B cell (primary cell): ENCODE measurements at regions not wholly inside any gene's neighbourhood (a gene's known extent, or its start where the extent isn't known, plus 50 kb on each side); places are given as distances from the start of the nearest gene placed in this dataset.

ENCODE experiments used
- ATAC-seq: fragments of 200-7000 bp; cut with Tn5 transposase; one replicate; pipeline ENCODE4 v1.10.0; 2021; ENCODE audit warnings: low read depth, mild to moderate bottlenecking, moderate number of reproducible peaks, moderate library complexity
- CTCF ChIA-PET: fragments of 350-600 bp; sonication (Branson Sonifier 250); formaldehyde crosslinking; loops from one replicate; lab custom pipeline; 2021; ENCODE audit warnings: antibody characterized with exemption, inconsistent platforms; lab: Charles Lee
- POLR2A ChIA-PET: fragments of 350-600 bp; sonication (Branson Sonifier 250); formaldehyde crosslinking; loops from one replicate; lab custom pipeline; 2021; ENCODE audit warnings: antibody characterized with exemption; lab: Charles Lee
- DNase-seq: peaks from one replicate; pipeline ENCODE4 v3.0.0; 2013
- H2AFZ ChIP-seq: 2 replicates; pipeline ENCODE4 v1.6.1; 2012; ENCODE audit warnings: mild to moderate bottlenecking, low read depth, low read length; ENCODE audit not compliant: insufficient read depth, poor library complexity, severe bottlenecking
- H3K27ac ChIP-seq, 2 donors: 1 replicate in 1 of 2; 2 replicates in 1 of 2; pipeline ENCODE4 v1.5.1; 2012 to 2013; ENCODE audit warnings: low read length in 2 of 2, mild to moderate bottlenecking in 2 of 2, moderate library complexity in 1 of 2
- H3K27me3 ChIP-seq, 4 experiments: fragments of 200-600 bp in 1 of 4; sonication (generic) in 1 of 4; replicated peaks in 1 of 4; 1 replicate in 2 of 4; 2 replicates in 2 of 4; pipeline versions ENCODE4 v1.6.1 to v1.7.0; 2013 to 2016; ENCODE audit warnings: low read length in 3 of 4, mild to moderate bottlenecking in 2 of 4, mixed read lengths in 1 of 4, moderate library complexity in 1 of 4; ENCODE audit not compliant: insufficient read depth in 4 of 4, control insufficient read depth in 3 of 4; ENCODE audit errors: control extremely low read depth in 1 of 4
- H3K36me3 ChIP-seq, 2 experiments: replicated peaks in 1 of 2; 1 replicate in 1 of 2; 2 replicates in 1 of 2; pipeline versions ENCODE4 v1.6.1 to v1.7.1; 2013; ENCODE audit warnings: low read length in 1 of 2; ENCODE audit not compliant: insufficient read depth in 2 of 2, control insufficient read depth in 1 of 2; ENCODE audit errors: control extremely low read depth in 1 of 2, extremely low read depth in 1 of 2
- H3K4me1 ChIP-seq, 2 donors: fragments of 200-600 bp in 1 of 2; sonication (generic) in 1 of 2; 1 replicate in 1 of 2; 2 replicates in 1 of 2; pipeline versions ENCODE4 v1.5.1 to v1.6.1; 2013 to 2017; ENCODE audit warnings: low read length in 2 of 2; ENCODE audit not compliant: control insufficient read depth in 2 of 2, insufficient read depth in 2 of 2
- H3K4me2 ChIP-seq: replicated peaks from 2 replicates; pipeline ENCODE3; 2012; ENCODE audit warnings: mild to moderate bottlenecking, low read depth, low read length; ENCODE audit not compliant: poor library complexity, severe bottlenecking
- H3K4me3 ChIP-seq, 5 experiments: fragments of 200-600 bp in 1 of 5; sonication (generic) in 1 of 5; 1 replicate in 3 of 5; 2 replicates in 2 of 5; pipeline versions ENCODE4 v1.5.1 to v1.7.0; 2011 to 2016; ENCODE audit warnings: low read length in 4 of 5, mild to moderate bottlenecking in 4 of 5, low read depth in 2 of 5, control low read depth in 1 of 5, moderate library complexity in 1 of 5; ENCODE audit not compliant: insufficient read depth in 1 of 5; ENCODE audit errors: control extremely low read depth in 1 of 5, extremely low read depth in 1 of 5
- H3K79me2 ChIP-seq: fragments of 200-600 bp; sonication (generic); one replicate; pipeline ENCODE4 v1.6.0; 2016; ENCODE audit warnings: low read length; ENCODE audit not compliant: control insufficient read depth, insufficient read depth
- H3K9ac ChIP-seq: fragments of 200-600 bp; sonication (generic); 2 replicates; pipeline ENCODE4 v1.6.1; 2017; ENCODE audit warnings: mild to moderate bottlenecking, low read length, moderate library complexity
- H3K9me3 ChIP-seq, 3 donors: one replicate each; pipeline versions ENCODE4 v1.6.1 to v1.7.1; 2013; ENCODE audit warnings: low read length in 2 of 3; ENCODE audit not compliant: control insufficient read depth in 2 of 3, insufficient read depth in 1 of 3; ENCODE audit errors: control extremely low read depth in 1 of 3
- H4K20me1 ChIP-seq: 2 replicates; pipeline ENCODE4 v1.6.0; 2012; ENCODE audit warnings: mild to moderate bottlenecking, low read length; ENCODE audit not compliant: insufficient read depth, control insufficient read depth, poor library complexity, severe bottlenecking
- H3K27ac Mint-ChIP-seq: one replicate; pipeline ENCODE4 v1.8.0; 2021; ENCODE audit warnings: mixed read lengths
- H3K27me3 Mint-ChIP-seq: one replicate; pipeline ENCODE4 v1.8.0; 2021; ENCODE audit warnings: mixed read lengths
- H3K4me1 Mint-ChIP-seq: one replicate; pipeline ENCODE4 v1.8.0; 2021; ENCODE audit warnings: mixed read lengths
- H3K4me3 Mint-ChIP-seq: one replicate; pipeline ENCODE4 v1.8.0; 2021; ENCODE audit warnings: mixed read lengths
- H3K9me3 Mint-ChIP-seq: one replicate; pipeline ENCODE4 v1.8.0; 2022; ENCODE audit warnings: mixed read lengths; ENCODE audit not compliant: insufficient read depth
- EZH2 ChIP-seq: IDR thresholded peaks from 2 replicates; pipeline ENCODE4 v1.6.1; 2012; ENCODE audit warnings: borderline replicate concordance, low read depth, mild to moderate bottlenecking, moderate library complexity, low read length; ENCODE audit not compliant: insufficient read depth, poor library complexity, severe bottlenecking
- WGBS: methylation state at CpG from one replicate; pipeline ENCODE4 v1.1.5; 2013; ENCODE audit warnings: missing lambda C conversion rate; ENCODE audit not compliant: insufficient coverage; 5-methylcytosine and 5-hydroxymethylcytosine counted together
- intact Hi-C: fragments of 100-400 bp; cut with micrococcal nuclease; formaldehyde crosslinking; loops from one replicate; pipeline ENCODE4 v1.10.0; 2022
- TF ChIP-seq, protein P1 (sequence below): fragments of 200-600 bp; IDR thresholded peaks from one replicate; pipeline ENCODE4 v1.8.0; 2022; ENCODE audit warnings: antibody characterized with exemption, mild to moderate bottlenecking

DNA sequence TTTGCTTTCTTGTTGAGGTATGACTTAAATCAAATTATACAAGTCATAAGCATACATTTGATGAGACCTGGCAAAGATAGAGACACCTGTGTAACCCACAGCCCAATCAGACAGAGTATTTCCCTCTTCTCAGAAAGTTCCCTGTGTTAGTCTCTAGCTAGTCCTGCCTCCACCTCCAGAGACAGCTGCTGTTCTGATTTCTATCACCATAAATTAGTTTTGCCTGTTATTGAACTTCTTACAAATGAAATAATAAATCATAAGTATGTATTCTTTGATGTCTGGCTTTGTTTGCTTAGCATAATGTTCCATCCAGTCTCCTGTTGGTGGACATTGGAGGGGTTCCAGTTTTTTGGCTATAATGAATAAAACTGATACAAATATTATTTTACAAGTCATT, 194.5 kb downstream of the ICE1 start:
- intact Hi-C loops, result no loop called here
- ChIA-PET CTCF (no interaction called here), POLR2A (no interaction called here)
- Histone ChIP-seq H3K9ac (no peak overlapping the region), H3K27ac (no peak overlapping the region), H3K36me3 (no peaks in the 10 kb centered on the region), H3K4me1 (peaks cover 0 to 8% of the 10 kb centered on the region in 2 donors), H4K20me1 (no peaks in the 10 kb centered on the region), H3K4me2 (no peak overlapping the region), H3K79me2 (no peaks in the 10 kb centered on the region), H3K4me3 (no peak overlapping the region), H3K9me3 (peaks cover 0 to 3% (median 2%) of the 10 kb centered on the region in 3 donors), H3K27me3 (no peaks in the 10 kb centered on the region), H2AFZ (no peak overlapping the region)
- DNase-seq (no peak), ATAC-seq (no peak)
- TF ChIP-seq, protein P1, sequence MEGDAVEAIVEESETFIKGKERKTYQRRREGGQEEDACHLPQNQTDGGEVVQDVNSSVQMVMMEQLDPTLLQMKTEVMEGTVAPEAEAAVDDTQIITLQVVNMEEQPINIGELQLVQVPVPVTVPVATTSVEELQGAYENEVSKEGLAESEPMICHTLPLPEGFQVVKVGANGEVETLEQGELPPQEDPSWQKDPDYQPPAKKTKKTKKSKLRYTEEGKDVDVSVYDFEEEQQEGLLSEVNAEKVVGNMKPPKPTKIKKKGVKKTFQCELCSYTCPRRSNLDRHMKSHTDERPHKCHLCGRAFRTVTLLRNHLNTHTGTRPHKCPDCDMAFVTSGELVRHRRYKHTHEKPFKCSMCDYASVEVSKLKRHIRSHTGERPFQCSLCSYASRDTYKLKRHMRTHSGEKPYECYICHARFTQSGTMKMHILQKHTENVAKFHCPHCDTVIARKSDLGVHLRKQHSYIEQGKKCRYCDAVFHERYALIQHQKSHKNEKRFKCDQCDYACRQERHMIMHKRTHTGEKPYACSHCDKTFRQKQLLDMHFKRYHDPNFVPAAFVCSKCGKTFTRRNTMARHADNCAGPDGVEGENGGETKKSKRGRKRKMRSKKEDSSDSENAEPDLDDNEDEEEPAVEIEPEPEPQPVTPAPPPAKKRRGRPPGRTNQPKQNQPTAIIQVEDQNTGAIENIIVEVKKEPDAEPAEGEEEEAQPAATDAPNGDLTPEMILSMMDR, result no peak
- TF ChIP-seq EZH2, result no peak
- Mint-ChIP-seq H3K4me3 (no peak overlapping the region), H3K4me1 (peaks cover 7% of the 10 kb centered on the region), H3K27me3 (peaks cover 6% of the 10 kb centered on the region), H3K9me3 (peaks cover 2% of the 10 kb centered on the region), H3K27ac (no peak overlapping the region)

DNA sequence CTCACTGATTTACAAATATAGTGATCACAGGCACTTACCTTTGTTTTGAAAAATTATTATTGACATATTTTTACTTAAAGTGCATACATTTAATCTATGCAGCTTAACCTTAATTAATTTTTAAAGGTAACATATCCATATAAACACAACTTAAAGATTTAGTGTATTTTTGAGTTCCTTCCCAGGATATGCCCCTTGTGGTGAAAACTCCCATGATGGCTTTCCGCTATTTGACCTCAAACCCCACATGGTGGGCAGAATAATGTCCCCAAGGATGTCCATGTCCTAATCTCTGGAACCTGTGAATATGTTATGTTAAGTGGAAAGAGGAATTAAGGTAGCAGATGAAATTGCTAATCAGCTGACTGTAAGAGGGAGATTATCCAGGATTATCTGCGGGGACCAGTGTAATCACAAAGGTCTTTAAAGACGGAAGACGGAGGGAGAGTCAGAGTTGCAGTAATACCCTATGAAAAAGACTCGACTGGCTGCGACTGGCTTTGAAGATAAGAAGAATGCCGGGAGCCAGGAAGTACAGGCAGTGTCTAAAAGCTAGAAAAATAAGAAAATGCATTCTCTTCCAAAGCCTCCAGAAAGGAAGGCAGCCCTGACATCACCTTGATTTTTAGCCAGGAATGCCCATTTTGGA, 193.9 kb downstream of the ICE1 start:
- ChIA-PET CTCF (no interaction called here), POLR2A (no interaction called here)
- no peak overlapping the region for H3K4me3 Mint-ChIP-seq
- WGBS, result 12% methylated on average over 6 of the region's 7 CpGs
- no peaks in the 10 kb centered on the region for H3K9me3 Mint-ChIP-seq
- no peak overlapping the region for H3K27ac Mint-ChIP-seq
- Histone ChIP-seq H2AFZ (no peak overlapping the region), H3K79me2 (no peaks in the 10 kb centered on the region), H3K27ac (no peak overlapping the region), H3K4me2 (no peak overlapping the region), H3K9ac (no peak overlapping the region), H4K20me1 (no peaks in the 10 kb centered on the region), H3K27me3 (no peaks in the 10 kb centered on the region), H3K9me3 (peaks cover 0 to 3% (median 2%) of the 10 kb centered on the region in 3 donors), H3K4me1 (peaks cover 0 to 8% of the 10 kb centered on the region in 2 donors), H3K36me3 (no peaks in the 10 kb centered on the region), H3K4me3 (no peak overlapping the region)
- DNase-seq (no peak), ATAC-seq (no peak)
- no peak for TF ChIP-seq EZH2
- TF ChIP-seq, protein P1, result no peak
- H3K27me3 Mint-ChIP-seq, result peaks cover 6% of the 10 kb centered on the region
- peaks cover 7% of the 10 kb centered on the region for H3K4me1 Mint-ChIP-seq
- intact Hi-C loops, result no loop called here
